CD14-positive monocyte (primary cell): ENCODE measurements at regions not wholly inside any gene's neighbourhood (a gene's known extent, or its start where the extent isn't known, plus 50 kb on each side); places are given as distances from the start of the nearest gene placed in this dataset.

Experiments used
- DNase-seq, 3 donors: peaks; one replicate each; pipeline ENCODE4 v3.0.0-alpha.2; 2011 to 2022
- H2AFZ ChIP-seq: 2 replicates; pipeline ENCODE4 v1.6.0; 2012; ENCODE audit warnings: mild to moderate bottlenecking, low read depth, low read length, inconsistent platforms; ENCODE audit not compliant: insufficient read depth, poor library complexity, severe bottlenecking
- H3K27ac ChIP-seq, 2 donors: 1 replicate in 1 of 2; 2 replicates in 1 of 2; pipeline ENCODE4 v1.5.1; 2012 to 2013; ENCODE audit warnings: low read length in 2 of 2, control low read depth in 1 of 2, inconsistent platforms in 1 of 2, low read depth in 1 of 2, mild to moderate bottlenecking in 1 of 2
- H3K27me3 ChIP-seq, 2 donors: one replicate each; pipeline versions ENCODE4 v1.6.0 to v1.6.1; 2011 to 2013; ENCODE audit warnings: low read length in 2 of 2; ENCODE audit not compliant: control insufficient read depth in 2 of 2, insufficient read depth in 2 of 2
- H3K36me3 ChIP-seq, 2 donors: replicated peaks in 1 of 2; 1 replicate in 1 of 2; 2 replicates in 1 of 2; pipeline versions ENCODE4 v1.5.1 to v1.6.1; 2012 to 2013; ENCODE audit warnings: low read length in 2 of 2, control low read depth in 1 of 2, inconsistent platforms in 1 of 2, mild to moderate bottlenecking in 1 of 2; ENCODE audit not compliant: insufficient read depth in 2 of 2, control insufficient read depth in 1 of 2
- H3K4me1 ChIP-seq, 2 donors: 1 replicate in 1 of 2; 2 replicates in 1 of 2; pipeline versions ENCODE4 v1.5.1 to v1.6.1; 2012 to 2013; ENCODE audit warnings: low read length in 2 of 2, control low read depth in 1 of 2, inconsistent platforms in 1 of 2, mild to moderate bottlenecking in 1 of 2, moderate library complexity in 1 of 2; ENCODE audit not compliant: insufficient read depth in 2 of 2, control insufficient read depth in 1 of 2
- H3K4me2 ChIP-seq: replicated peaks from 2 replicates; pipeline ENCODE3; 2012; ENCODE audit warnings: low read length, moderate library complexity, mild to moderate bottlenecking; ENCODE audit not compliant: poor library complexity, severe bottlenecking; ENCODE audit errors: extremely low read depth
- H3K4me3 ChIP-seq, 3 experiments: fragments of 200-600 bp in 1 of 3; sonication (generic) in 1 of 3; replicated peaks in 1 of 3; 1 replicate in 2 of 3; 2 replicates in 1 of 3; pipeline ENCODE4 v1.5.1; 2011 to 2013; ENCODE audit warnings: low read length in 3 of 3, mild to moderate bottlenecking in 3 of 3, control low read depth in 2 of 3, low read depth in 2 of 3, inconsistent platforms in 1 of 3, moderate library complexity in 1 of 3
- H3K79me2 ChIP-seq: 2 replicates; pipeline ENCODE4 v1.6.0; 2012; ENCODE audit warnings: mild to moderate bottlenecking, control low read depth, inconsistent platforms, low read length, moderate library complexity; ENCODE audit not compliant: insufficient read depth
- H3K9ac ChIP-seq: 2 replicates; pipeline ENCODE4 v1.6.0; 2017; ENCODE audit warnings: low read length, mild to moderate bottlenecking; ENCODE audit not compliant: insufficient read depth, poor library complexity, severe bottlenecking
- H3K9me3 ChIP-seq, 2 donors: replicated peaks in 1 of 2; 1 replicate in 1 of 2; 2 replicates in 1 of 2; pipeline versions ENCODE4 v1.5.1 to v1.6.1; 2012 to 2013; ENCODE audit warnings: low read length in 2 of 2, control low read depth in 1 of 2; ENCODE audit not compliant: control insufficient read depth in 1 of 2, insufficient read depth in 1 of 2
- H4K20me1 ChIP-seq: 2 replicates; pipeline ENCODE4 v1.6.0; 2012; ENCODE audit warnings: mild to moderate bottlenecking, low read length, control low read depth, moderate library complexity; ENCODE audit not compliant: insufficient read depth
- H3K27ac Mint-ChIP-seq, 7 donors: one replicate each; pipeline ENCODE4 v1.8.0; 2020; ENCODE audit warnings: mild to moderate bottlenecking in 7 of 7, mixed read lengths in 7 of 7, moderate library complexity in 6 of 7, inconsistent platforms in 2 of 7
- H3K27me3 Mint-ChIP-seq, 3 donors: one replicate each; pipeline ENCODE4 v1.8.0; 2021 to 2022; ENCODE audit warnings: low read depth in 3 of 3, mild to moderate bottlenecking in 3 of 3, mixed read lengths in 3 of 3, moderate library complexity in 3 of 3, inconsistent platforms in 1 of 3
- H3K36me3 Mint-ChIP-seq, 2 donors: one replicate each; pipeline ENCODE4 v1.8.0; 2020; ENCODE audit warnings: mixed read lengths in 2 of 2, inconsistent platforms in 1 of 2, mild to moderate bottlenecking in 1 of 2
- H3K4me1 Mint-ChIP-seq: one replicate; pipeline ENCODE4 v1.8.0; 2020; ENCODE audit warnings: mild to moderate bottlenecking, mixed read lengths
- H3K4me3 Mint-ChIP-seq, 2 donors: one replicate each; pipeline ENCODE4 v1.8.0; 2020; ENCODE audit warnings: mild to moderate bottlenecking in 2 of 2, mixed read lengths in 2 of 2, moderate library complexity in 1 of 2
- H3K9me3 Mint-ChIP-seq, 7 donors: one replicate each; pipeline ENCODE4 v1.8.0; 2020 to 2022; ENCODE audit warnings: mixed read lengths in 7 of 7, mild to moderate bottlenecking in 6 of 7, moderate library complexity in 6 of 7, inconsistent platforms in 2 of 7
- WGBS: methylation state at CpG from one replicate; pipeline ENCODE4 v1.1.5; 2013; ENCODE audit warnings: missing lambda C conversion rate; ENCODE audit not compliant: insufficient coverage; 5-methylcytosine and 5-hydroxymethylcytosine counted together
- intact Hi-C, 2 donors: fragments of 100-400 bp; cut with micrococcal nuclease; formaldehyde crosslinking; loops; one replicate each; pipeline versions ENCODE4 v1.15.0 to v1.15.1; 2023
- TF ChIP-seq, protein P1 (sequence below): fragments of 200-600 bp; IDR thresholded peaks from one replicate; pipeline ENCODE4 v1.8.0; 2022; ENCODE audit warnings: antibody characterized with exemption, mild to moderate bottlenecking

DNA sequence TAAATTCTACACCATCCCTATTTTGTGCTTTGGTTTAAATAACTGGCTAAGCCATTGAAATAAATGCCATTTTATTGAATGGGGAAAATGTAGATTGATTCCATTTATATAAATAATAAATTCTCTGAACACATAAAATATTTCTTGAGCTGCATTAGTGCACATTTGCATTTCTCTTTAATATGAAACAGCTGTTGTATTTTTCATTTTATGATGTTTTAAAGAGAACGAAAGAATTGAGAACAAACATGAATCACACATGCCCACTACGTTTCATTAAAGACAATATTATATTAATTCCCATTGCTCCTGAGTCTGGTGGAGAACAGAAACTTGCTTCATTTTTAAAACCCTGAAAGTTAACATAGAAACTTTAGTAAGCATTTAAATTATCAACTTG is 235.7 kb upstream of the CFAP20DC start:
- no peak overlapping the region for H3K4me3 ChIP-seq
- no CpG with 5 or more reads among the region's 2 CpGs for WGBS
- Mint-ChIP-seq H3K9me3 (peaks cover 0 to 3% (median 0%) of the 10 kb centered on the region in 7 donors), H3K36me3 (peaks cover 0 to 3% of the 10 kb centered on the region in 2 donors), H3K4me3 (no peak overlapping the region), H3K27me3 (peaks cover 0 to 2% (median 0%) of the 10 kb centered on the region in 3 donors), H3K27ac (no peak overlapping the region), H3K4me1 (peaks cover 35% of the 10 kb centered on the region)
- no peaks in the 10 kb centered on the region for H3K79me2 ChIP-seq
- H3K9me3 ChIP-seq = no peaks in the 10 kb centered on the region
- no peaks in the 10 kb centered on the region for H4K20me1 ChIP-seq
- DNase-seq = no peak
- no peaks in the 10 kb centered on the region for H3K27me3 ChIP-seq
- TF ChIP-seq, protein P1, sequence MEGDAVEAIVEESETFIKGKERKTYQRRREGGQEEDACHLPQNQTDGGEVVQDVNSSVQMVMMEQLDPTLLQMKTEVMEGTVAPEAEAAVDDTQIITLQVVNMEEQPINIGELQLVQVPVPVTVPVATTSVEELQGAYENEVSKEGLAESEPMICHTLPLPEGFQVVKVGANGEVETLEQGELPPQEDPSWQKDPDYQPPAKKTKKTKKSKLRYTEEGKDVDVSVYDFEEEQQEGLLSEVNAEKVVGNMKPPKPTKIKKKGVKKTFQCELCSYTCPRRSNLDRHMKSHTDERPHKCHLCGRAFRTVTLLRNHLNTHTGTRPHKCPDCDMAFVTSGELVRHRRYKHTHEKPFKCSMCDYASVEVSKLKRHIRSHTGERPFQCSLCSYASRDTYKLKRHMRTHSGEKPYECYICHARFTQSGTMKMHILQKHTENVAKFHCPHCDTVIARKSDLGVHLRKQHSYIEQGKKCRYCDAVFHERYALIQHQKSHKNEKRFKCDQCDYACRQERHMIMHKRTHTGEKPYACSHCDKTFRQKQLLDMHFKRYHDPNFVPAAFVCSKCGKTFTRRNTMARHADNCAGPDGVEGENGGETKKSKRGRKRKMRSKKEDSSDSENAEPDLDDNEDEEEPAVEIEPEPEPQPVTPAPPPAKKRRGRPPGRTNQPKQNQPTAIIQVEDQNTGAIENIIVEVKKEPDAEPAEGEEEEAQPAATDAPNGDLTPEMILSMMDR = no peak
- H3K4me2 ChIP-seq = no peak overlapping the region
- no peak overlapping the region for H3K27ac ChIP-seq
- H2AFZ ChIP-seq = no peak overlapping the region
- peaks cover 25 to 26% of the 10 kb centered on the region in 2 donors for H3K4me1 ChIP-seq
- H3K9ac ChIP-seq = no peak overlapping the region
- intact Hi-C loops = loop anchor here in 1 of 2 donors (10.0 kb wide), 1 partner anchor 99 kb away; no protein-coding TSS in a partner anchor
- no peaks in the 10 kb centered on the region for H3K36me3 ChIP-seq

DNA sequence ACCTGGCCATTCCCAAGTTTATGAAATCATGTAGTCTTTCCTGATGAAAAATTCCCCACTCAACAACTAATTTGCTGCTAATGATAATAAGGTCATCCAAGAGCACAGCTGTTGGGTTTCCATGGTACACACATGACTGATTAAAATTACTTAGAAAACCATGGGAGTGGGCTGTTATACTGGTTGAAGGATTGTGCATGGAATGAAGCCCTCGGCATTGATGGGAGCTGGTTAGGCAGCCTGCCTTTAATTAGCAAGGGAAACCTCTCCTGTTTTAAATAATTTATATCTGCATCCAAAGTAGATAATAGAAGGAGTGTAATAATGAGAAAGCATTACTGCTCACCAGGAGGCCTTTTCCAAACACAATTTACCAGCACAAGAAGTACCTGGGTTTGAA is 235.1 kb upstream of the CFAP20DC start:
- no peak overlapping the region for H3K27ac Mint-ChIP-seq
- intact Hi-C loops = loop anchor here in 1 of 2 donors (5.0 to 10.0 kb wide), 2 partner anchors 38 to 100 kb away; no protein-coding TSS in a partner anchor

More for the DNA sequence above, 235.1 kb upstream of the CFAP20DC start:
- TF ChIP-seq, protein P1 = no peak
- peaks cover 0 to 2% (median 0%) of the 10 kb centered on the region in 3 donors for H3K27me3 Mint-ChIP-seq
- Histone ChIP-seq H3K4me3 (no peak overlapping the region), H3K4me2 (no peak overlapping the region), H2AFZ (no peak overlapping the region), H3K79me2 (no peaks in the 10 kb centered on the region), H3K9ac (no peak overlapping the region), H3K27ac (no peak overlapping the region), H3K36me3 (no peaks in the 10 kb centered on the region), H4K20me1 (no peaks in the 10 kb centered on the region), H3K27me3 (no peaks in the 10 kb centered on the region), H3K9me3 (no peaks in the 10 kb centered on the region), H3K4me1 (peaks cover 25 to 26% of the 10 kb centered on the region in 2 donors)
- H3K9me3 Mint-ChIP-seq = peaks cover 0 to 3% (median 0%) of the 10 kb centered on the region in 7 donors
- peaks cover 0 to 3% of the 10 kb centered on the region in 2 donors for H3K36me3 Mint-ChIP-seq
- H3K4me3 Mint-ChIP-seq = no peak overlapping the region
- DNase-seq = no peak
- peaks cover 30% of the 10 kb centered on the region for H3K4me1 Mint-ChIP-seq
- WGBS = no CpG with 5 or more reads among the region's 1 CpG
